WTC11 (cell line): ENCODE measurements at regions not wholly inside any gene's neighbourhood (a gene's known extent, or its start where the extent isn't known, plus 50 kb on each side); places are given as distances from the start of the nearest gene placed in this dataset.

ENCODE experiments used
- ATAC-seq: fragments of 200-7000 bp; cut with Tn5 transposase; 2 replicates; pipeline ENCODE4 v1.10.0; 2021; ENCODE audit warnings: mild to moderate bottlenecking, moderate library complexity
- CTCF ChIA-PET: fragments of 300-600 bp; sonication (Branson Sonifier 250); formaldehyde crosslinking; loops from one replicate; lab custom pipeline; 2021; ENCODE audit warnings: antibody characterized with exemption; lab: Charles Lee
- POLR2A ChIA-PET: fragments of 350-600 bp; sonication (Branson Sonifier 250); formaldehyde crosslinking; loops from one replicate; lab custom pipeline; 2021; ENCODE audit warnings: antibody characterized with exemption; lab: Charles Lee
- DNase-seq: peaks from one replicate; pipeline ENCODE4 v3.0.0; 2021; ENCODE audit warnings: low spot score
- H3K27ac Mint-ChIP-seq: 2 replicates; pipeline ENCODE4 v1.8.0; 2021; ENCODE audit warnings: mixed read lengths
- H3K27me3 Mint-ChIP-seq: 2 replicates; pipeline ENCODE4 v1.8.0; 2021; ENCODE audit warnings: low read depth, mild to moderate bottlenecking, moderate library complexity, mixed read lengths
- H3K36me3 Mint-ChIP-seq: 2 replicates; pipeline ENCODE4 v1.8.0; 2021; ENCODE audit warnings: mixed read lengths
- H3K4me1 Mint-ChIP-seq: 2 replicates; pipeline ENCODE4 v1.8.0; 2022; ENCODE audit warnings: mixed read lengths
- H3K4me3 Mint-ChIP-seq: 2 replicates; pipeline ENCODE4 v1.8.0; 2021; ENCODE audit warnings: mild to moderate bottlenecking, moderate library complexity, mixed read lengths
- H3K9me3 Mint-ChIP-seq: 2 replicates; pipeline ENCODE4 v1.8.0; 2021; ENCODE audit warnings: mixed read lengths
- EMX1 ChIP-seq: fragments of 250-450 bp; sonication (Bioruptor Pico); IDR thresholded peaks from 2 replicates; pipeline ENCODE4 v1.8.0; 2021; ENCODE audit warnings: mild to moderate bottlenecking
- GABPB1 ChIP-seq: sonication (generic); formaldehyde crosslinking; IDR thresholded peaks from 2 replicates; pipeline ENCODE4 v1.8.1; 2023; ENCODE audit warnings: mild to moderate bottlenecking, missing genetic modification reagents
- HMGXB4 ChIP-seq: sonication (generic); formaldehyde crosslinking; IDR thresholded peaks from 2 replicates; pipeline ENCODE4 v1.8.1; 2023; ENCODE audit warnings: mild to moderate bottlenecking, moderate library complexity, missing genetic modification reagents
- IRF1 ChIP-seq: sonication (generic); formaldehyde crosslinking; IDR thresholded peaks from 2 replicates; pipeline ENCODE4 v1.8.0; 2023; ENCODE audit warnings: missing genetic modification reagents
- JAZF1 ChIP-seq: fragments of 250-450 bp; sonication (Bioruptor Pico); IDR thresholded peaks from 2 replicates; pipeline ENCODE4 v1.9.0; 2021; ENCODE audit warnings: moderate library complexity, mild to moderate bottlenecking, inconsistent platforms
- KAT7 ChIP-seq: sonication (generic); formaldehyde crosslinking; IDR thresholded peaks from 2 replicates; pipeline ENCODE4 v1.8.1; 2023; ENCODE audit warnings: missing genetic modification reagents, mild to moderate bottlenecking, borderline replicate concordance
- MLX ChIP-seq: sonication (generic); formaldehyde crosslinking; IDR thresholded peaks from 2 replicates; pipeline ENCODE4 v1.8.1; 2023; ENCODE audit warnings: mild to moderate bottlenecking, missing genetic modification reagents, moderate library complexity
- NFATC4 ChIP-seq: fragments of 250-450 bp; sonication (Bioruptor Pico); IDR thresholded peaks from 2 replicates; pipeline ENCODE4 v1.9.0; 2021; ENCODE audit warnings: mild to moderate bottlenecking
- NFYB ChIP-seq: sonication (generic); formaldehyde crosslinking; conservative IDR thresholded peaks from 2 replicates; pipeline ENCODE4 v1.8.0; 2022; ENCODE audit warnings: low read depth, missing genetic modification reagents
- PRDM15 ChIP-seq: sonication (generic); formaldehyde crosslinking; IDR thresholded peaks from 2 replicates; pipeline ENCODE4 v1.8.0; 2022; ENCODE audit warnings: missing genetic modification reagents
- RELA ChIP-seq: sonication (generic); formaldehyde crosslinking; IDR thresholded peaks from 2 replicates; pipeline ENCODE4 v1.8.1; 2022; ENCODE audit warnings: missing genetic modification reagents, mild to moderate bottlenecking, borderline replicate concordance
- RORB ChIP-seq: fragments of 250-450 bp; sonication (Bioruptor Pico); IDR thresholded peaks from 2 replicates; pipeline ENCODE4 v1.9.0; 2021; ENCODE audit warnings: mild to moderate bottlenecking
- SMAD4 ChIP-seq: sonication (generic); formaldehyde crosslinking; IDR thresholded peaks from 2 replicates; pipeline ENCODE4 v1.8.0; 2022; ENCODE audit warnings: mild to moderate bottlenecking, missing genetic modification reagents
- SOX15 ChIP-seq: fragments of 250-450 bp; sonication (Bioruptor Pico); IDR thresholded peaks from 2 replicates; pipeline ENCODE4 v1.9.0; 2021; ENCODE audit warnings: mild to moderate bottlenecking
- SP1 ChIP-seq: sonication (generic); formaldehyde crosslinking; conservative IDR thresholded peaks from 2 replicates; pipeline ENCODE4 v1.8.1; 2022; ENCODE audit warnings: missing genetic modification reagents
- TEAD4 ChIP-seq: sonication (generic); formaldehyde crosslinking; IDR thresholded peaks from 2 replicates; pipeline ENCODE4 v1.8.0; 2022; ENCODE audit warnings: mild to moderate bottlenecking, missing genetic modification reagents
- ZNF219 ChIP-seq: sonication (generic); formaldehyde crosslinking; IDR thresholded peaks from 2 replicates; pipeline ENCODE4 v1.8.0; 2023; ENCODE audit warnings: missing genetic modification reagents, mild to moderate bottlenecking, borderline replicate concordance
- ZNF263 ChIP-seq: sonication (generic); formaldehyde crosslinking; IDR thresholded peaks from 2 replicates; pipeline ENCODE4 v1.8.1; 2022; ENCODE audit warnings: low read depth, mild to moderate bottlenecking, moderate library complexity, missing genetic modification reagents
- ZNF416 ChIP-seq: fragments of 250-450 bp; sonication (Bioruptor Pico); IDR thresholded peaks from 2 replicates; pipeline ENCODE4 v1.9.0; 2021; ENCODE audit warnings: mild to moderate bottlenecking, inconsistent platforms
- ZNF425 ChIP-seq: fragments of 250-450 bp; sonication (Bioruptor Pico); conservative IDR thresholded peaks from 2 replicates; pipeline ENCODE4 v1.9.0; 2021; ENCODE audit warnings: mild to moderate bottlenecking
- ZNF512 ChIP-seq: sonication (generic); formaldehyde crosslinking; IDR thresholded peaks from 2 replicates; pipeline ENCODE4 v1.8.1; 2022; ENCODE audit warnings: missing genetic modification reagents, borderline replicate concordance

GRCh38 chr14:101639241-101639833 lies 78.0 kb downstream of the DIO3 start:
- TF ChIP-seq NFYB (CRISPR knock-in tag) (no peak), ZNF416 (no peak), ZNF219 (CRISPR knock-in tag) (no peak), MLX (no peak), NFATC4 (CRISPR knock-in tag) (no peak), RELA (CRISPR knock-in tag) (no peak), PRDM15 (CRISPR knock-in tag) (no peak), EMX1 (no peak), SOX15 (CRISPR knock-in tag) (no peak)
- H3K36me3 Mint-ChIP-seq: no peaks in the 10 kb centered on the region
- H3K9me3 Mint-ChIP-seq: peaks cover 11% of the 10 kb centered on the region
- CTCF ChIA-PET: interaction anchor here (0.6 kb wide), 1 partner anchor 322 kb away, joined by 3 read pairs; no protein-coding TSS in a partner anchor
- DNase-seq (no peak), ATAC-seq (no peak)
- POLR2A ChIA-PET: no interaction called here
- H3K27me3 Mint-ChIP-seq: peaks cover 9% of the 10 kb centered on the region
- no peak overlapping the region for H3K27ac Mint-ChIP-seq
- no peak overlapping the region for H3K4me3 Mint-ChIP-seq
- no peaks in the 10 kb centered on the region for H3K4me1 Mint-ChIP-seq

- Mint-ChIP-seq H3K27ac (no peak overlapping the region), H3K9me3 (peaks cover 22% of the 10 kb centered on the region), H3K36me3 (no peaks in the 10 kb centered on the region), H3K4me1 (no peaks in the 10 kb centered on the region), H3K27me3 (peaks cover 9% of the 10 kb centered on the region)
- CTCF ChIA-PET: interaction anchor here (1.1 kb wide), 2 partner anchors 63 to 83 kb away, joined by 3 read pairs; no protein-coding TSS in a partner anchor
- no peak for ATAC-seq
- POLR2A ChIA-PET: interaction anchor here (0.6 kb wide), 1 partner anchor 445 kb away, joined by 3 read pairs; no protein-coding TSS in a partner anchor
- no peak for DNase-seq
- TF ChIP-seq TEAD4 (CRISPR knock-in tag): no peak
- TF ChIP-seq MLX: no peak
- no peak for TF ChIP-seq KAT7 (CRISPR knock-in tag)
- TF ChIP-seq ZNF263 (CRISPR knock-in tag): no peak
- no peak for TF ChIP-seq RORB
- TF ChIP-seq GABPB1 (CRISPR knock-in tag): no peak
- no peak for TF ChIP-seq ZNF425 (CRISPR knock-in tag)
- TF ChIP-seq SP1: no peak
- TF ChIP-seq ZNF512 (CRISPR knock-in tag): no peak
- TF ChIP-seq JAZF1 (CRISPR knock-in tag): no peak
- no peak for TF ChIP-seq IRF1
- TF ChIP-seq SMAD4: no peak
- no peak for TF ChIP-seq HMGXB4 (CRISPR knock-in tag)
- TF ChIP-seq, all 79 proteins: peak for 0
- no peak overlapping the region for H3K4me3 Mint-ChIP-seq
Observed at GRCh38 chr14:101643651-101644050, 82.4 kb downstream of the DIO3 start.
